GM23338 (cell line): ENCODE measurements at regions not wholly inside any gene's neighbourhood (a gene's known extent, or its start where the extent isn't known, plus 50 kb on each side); places are given as distances from the start of the nearest gene placed in this dataset.
"Not testable (repeated sequence)": the region's sequence is repeated elsewhere in the genome, so short reads cannot be mapped to it uniquely, and the experiment has no call there.

Experiments
- ATAC-seq: fragments of 200-7000 bp; cut with Tn5 transposase; 3 replicates; pipeline ENCODE4 v1.9.1; 2020
- DNase-seq: peaks from one replicate; pipeline ENCODE4 v3.0.0-alpha.2; 2015; ENCODE audit warnings: low spot score
- H2AFZ ChIP-seq: fragments of 200-600 bp; sonication (generic); 2 replicates; pipeline ENCODE4 v1.8.0; 2016; ENCODE audit warnings: antibody characterized with exemption, mild to moderate bottlenecking, moderate library complexity
- H3F3A ChIP-seq: fragments of 200-600 bp; sonication (generic); replicated peaks from 2 replicates; pipeline ENCODE4 v1.8.0; 2017; ENCODE audit warnings: antibody characterized with exemption, mixed run types, low read depth
- H3K27ac ChIP-seq: fragments of 200-600 bp; sonication (generic); 2 replicates; pipeline ENCODE4 v1.6.1; 2016; ENCODE audit warnings: low read depth
- H3K27me3 ChIP-seq: fragments of 200-600 bp; sonication (generic); 2 replicates; pipeline ENCODE4 v1.8.0; 2016; ENCODE audit warnings: mild to moderate bottlenecking, mixed run types, moderate library complexity; ENCODE audit not compliant: insufficient read depth
- H3K36me3 ChIP-seq: fragments of 200-600 bp; sonication (generic); 2 replicates; pipeline ENCODE4 v1.8.0; 2016; ENCODE audit warnings: mild to moderate bottlenecking; ENCODE audit not compliant: insufficient read depth
- H3K4me1 ChIP-seq: fragments of 200-600 bp; sonication (generic); 2 replicates; pipeline ENCODE4 v1.8.0; 2016; ENCODE audit warnings: mild to moderate bottlenecking, moderate library complexity; ENCODE audit not compliant: insufficient read depth
- H3K4me2 ChIP-seq: fragments of 200-600 bp; sonication (generic); 2 replicates; pipeline ENCODE4 v1.7.1; 2017; ENCODE audit warnings: mixed run types
- H3K4me3 ChIP-seq: fragments of 200-600 bp; sonication (generic); 2 replicates; pipeline ENCODE4 v1.6.1; 2016; ENCODE audit warnings: mixed run types
- H3K79me2 ChIP-seq: fragments of 200-600 bp; sonication (generic); replicated peaks from 2 replicates; pipeline ENCODE4 v1.8.0; 2017; ENCODE audit warnings: mild to moderate bottlenecking; ENCODE audit not compliant: insufficient read depth
- H3K9me2 ChIP-seq: fragments of 200-600 bp; sonication (generic); 2 replicates; pipeline ENCODE4 v1.8.0; 2017; ENCODE audit not compliant: insufficient read depth
- H4K20me1 ChIP-seq: fragments of 200-600 bp; sonication (generic); replicated peaks from 2 replicates; pipeline ENCODE4 v1.8.0; 2017; ENCODE audit warnings: mild to moderate bottlenecking; ENCODE audit not compliant: insufficient read depth
- H3K27ac Mint-ChIP-seq: 2 replicates; pipeline ENCODE4 v1.8.0; 2020; ENCODE audit warnings: inconsistent platforms, mild to moderate bottlenecking, moderate library complexity, mixed read lengths
- H3K27me3 Mint-ChIP-seq: 3 replicates; pipeline ENCODE4 v1.8.0; 2022; ENCODE audit warnings: low read depth, mild to moderate bottlenecking, moderate library complexity, mixed read lengths, inconsistent platforms; ENCODE audit not compliant: insufficient read depth, poor library complexity
- H3K36me3 Mint-ChIP-seq: 3 replicates; pipeline ENCODE4 v1.8.0; 2021; ENCODE audit warnings: low read depth, mild to moderate bottlenecking, inconsistent platforms, moderate library complexity, mixed read lengths
- H3K4me1 Mint-ChIP-seq: 3 replicates; pipeline ENCODE4 v1.8.0; 2020; ENCODE audit warnings: mild to moderate bottlenecking, inconsistent platforms, mixed read lengths
- H3K4me3 Mint-ChIP-seq: 3 replicates; pipeline ENCODE4 v1.8.0; 2021; ENCODE audit warnings: moderate library complexity, mild to moderate bottlenecking, inconsistent platforms, mixed read lengths
- H3K9me3 Mint-ChIP-seq: 3 replicates; pipeline ENCODE4 v1.8.0; 2020; ENCODE audit warnings: moderate library complexity, mild to moderate bottlenecking, inconsistent platforms, mixed read lengths
- EZH2 ChIP-seq: fragments of 200-600 bp; sonication (generic); IDR thresholded peaks from one replicate; pipeline ENCODE4 v1.8.0; 2017; ENCODE audit warnings: antibody characterized with exemption, mild to moderate bottlenecking, low read depth; ENCODE audit not compliant: unreplicated experiment
- JUNB ChIP-seq: IDR thresholded peaks from one replicate; pipeline ENCODE4 v1.6.1; 2016; ENCODE audit warnings: antibody characterized with exemption; ENCODE audit not compliant: unreplicated experiment
- NANOG ChIP-seq: IDR thresholded peaks from 2 replicates; pipeline ENCODE4 v1.6.1; 2016; ENCODE audit warnings: antibody characterized with exemption, borderline replicate concordance
- POLR2AphosphoS5 ChIP-seq: IDR thresholded peaks from 2 replicates; pipeline ENCODE4 v1.6.1; 2016; ENCODE audit warnings: antibody characterized with exemption, low read depth
- ZNF331 ChIP-seq: fragments of 250-450 bp; sonication (Bioruptor Pico); IDR thresholded peaks from 2 replicates; pipeline ENCODE4 v1.5.0; 2020; ENCODE audit warnings: low read depth, mild to moderate bottlenecking, moderate library complexity
- TF ChIP-seq, protein P1 (sequence below): IDR thresholded peaks from 2 replicates; pipeline ENCODE4 v1.6.1; 2016; ENCODE audit warnings: antibody characterized with exemption
- TF ChIP-seq, protein P2 (sequence below): IDR thresholded peaks from one replicate; pipeline ENCODE4 v1.6.1; 2018; ENCODE audit warnings: antibody characterized with exemption; ENCODE audit not compliant: unreplicated experiment
- TF ChIP-seq, protein P3 (sequence below), 2 experiments: fragments of 200-600 bp in 1 of 2; sonication (generic) in 1 of 2; conservative IDR thresholded peaks; 2 replicates each; pipeline versions ENCODE4 v1.5.1 to v1.6.1; 2016 to 2017; ENCODE audit warnings: antibody characterized with exemption in 2 of 2, low read depth in 2 of 2, mild to moderate bottlenecking in 2 of 2, moderate library complexity in 1 of 2

DNA sequence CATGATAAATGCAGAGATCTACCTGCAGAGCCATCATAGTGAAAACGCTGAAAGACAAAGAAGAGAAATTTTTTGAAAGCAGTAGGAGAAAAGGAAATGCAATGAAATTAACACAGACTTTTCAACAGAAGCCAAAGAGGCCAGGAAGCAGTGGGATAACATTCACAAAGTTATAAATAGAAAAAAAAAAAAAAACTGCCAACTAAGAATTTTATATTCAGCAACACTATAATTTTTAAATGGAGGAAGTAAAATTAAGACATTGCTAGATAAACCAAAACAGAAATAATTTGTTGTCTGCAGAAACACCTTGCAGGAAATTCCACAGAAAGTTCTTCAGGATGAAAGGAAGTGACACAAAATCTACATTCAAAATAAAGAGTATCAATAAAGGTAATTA is 591.5 kb upstream of the ID4 start:
- Histone ChIP-seq H3K4me2 (no peak overlapping the region), H3K4me1 (no peaks in the 10 kb centered on the region), H3K79me2 (no peaks in the 10 kb centered on the region), H3K36me3 (0 out of 2 replicates have a peak, but pooled peaks cover 8% of the 10 kb centered on the region), H3K4me3 (no peak overlapping the region), H3K27me3 (no peaks in the 10 kb centered on the region), H3K27ac (no peak overlapping the region), H2AFZ (no peak overlapping the region), H3F3A (no peaks in the 10 kb centered on the region), H4K20me1 (no peaks in the 10 kb centered on the region), H3K9me2 (no peaks in the 10 kb centered on the region)
- Mint-ChIP-seq H3K36me3 (peaks cover 25% of the 10 kb centered on the region), H3K9me3 (peaks cover 37% of the 10 kb centered on the region), H3K4me3 (no peak overlapping the region), H3K4me1 (no peaks in the 10 kb centered on the region), H3K27ac (no peak overlapping the region), H3K27me3 (peaks cover 2% of the 10 kb centered on the region)
- DNase-seq (no peak), ATAC-seq (no peak)
- TF ChIP-seq, protein P1, sequence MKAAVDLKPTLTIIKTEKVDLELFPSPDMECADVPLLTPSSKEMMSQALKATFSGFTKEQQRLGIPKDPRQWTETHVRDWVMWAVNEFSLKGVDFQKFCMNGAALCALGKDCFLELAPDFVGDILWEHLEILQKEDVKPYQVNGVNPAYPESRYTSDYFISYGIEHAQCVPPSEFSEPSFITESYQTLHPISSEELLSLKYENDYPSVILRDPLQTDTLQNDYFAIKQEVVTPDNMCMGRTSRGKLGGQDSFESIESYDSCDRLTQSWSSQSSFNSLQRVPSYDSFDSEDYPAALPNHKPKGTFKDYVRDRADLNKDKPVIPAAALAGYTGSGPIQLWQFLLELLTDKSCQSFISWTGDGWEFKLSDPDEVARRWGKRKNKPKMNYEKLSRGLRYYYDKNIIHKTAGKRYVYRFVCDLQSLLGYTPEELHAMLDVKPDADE, result no peak
- TF ChIP-seq JUNB, result no peak

DNA sequence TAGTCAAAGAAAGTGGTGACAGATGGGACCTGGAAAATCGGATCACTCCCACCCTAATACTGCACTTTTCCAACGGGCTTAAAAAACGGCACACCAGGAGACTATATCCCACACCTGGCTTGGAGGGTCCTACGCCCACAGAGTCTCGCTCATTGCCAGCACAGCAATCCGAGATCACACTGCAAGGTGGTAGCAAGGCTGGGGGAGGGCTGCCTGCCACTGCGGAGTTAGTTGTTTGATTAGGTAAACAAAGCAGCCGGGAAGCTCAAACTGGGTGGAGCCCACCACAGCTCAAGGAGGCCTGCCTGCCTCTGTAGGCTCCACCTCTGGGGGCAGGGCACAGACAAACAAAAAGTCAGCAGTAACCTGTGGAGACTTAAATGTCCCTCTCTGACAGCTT is 590.0 kb upstream of the ID4 start:
- not testable (repeated sequence) for H2AFZ ChIP-seq, H3K4me3 ChIP-seq, H3K4me2 ChIP-seq, DNase-seq, H3K79me2 ChIP-seq, H3K9me2 ChIP-seq, H3K27me3 Mint-ChIP-seq, H3K27ac ChIP-seq, ATAC-seq, H3K4me1 ChIP-seq, H3K27ac Mint-ChIP-seq, H3K4me1 Mint-ChIP-seq, H3F3A ChIP-seq, H4K20me1 ChIP-seq, H3K36me3 ChIP-seq, H3K27me3 ChIP-seq, H3K4me3 Mint-ChIP-seq
- H3K9me3 Mint-ChIP-seq, result peaks cover 40% of the 10 kb centered on the region
- H3K36me3 Mint-ChIP-seq, result peaks cover 25% of the 10 kb centered on the region

DNA sequence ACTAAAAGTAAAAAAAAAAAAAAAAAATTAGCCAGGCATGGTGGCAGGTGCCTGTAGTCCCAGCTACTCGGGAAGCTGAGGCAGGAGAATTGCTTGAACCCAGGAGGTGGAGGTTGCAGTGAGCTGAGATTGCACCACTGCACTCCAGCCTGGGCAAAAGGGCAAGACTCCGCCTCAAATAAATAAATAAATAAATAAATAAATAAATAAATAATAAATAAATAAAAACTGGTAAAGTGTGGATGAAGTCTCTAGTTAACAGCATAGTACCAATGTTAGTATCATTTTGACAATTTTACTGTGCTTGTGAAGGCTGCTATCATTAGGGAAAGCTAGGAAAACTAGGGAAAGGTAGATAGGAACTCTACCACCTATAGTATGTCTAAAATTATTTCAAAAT is 581.0 kb upstream of the ID4 start:
- not testable (repeated sequence) for H3K4me1 Mint-ChIP-seq, H3K4me3 ChIP-seq, H3K27ac ChIP-seq, H3K9me3 Mint-ChIP-seq, H3K27ac Mint-ChIP-seq, H3K4me2 ChIP-seq, H3K9me2 ChIP-seq, H3K27me3 ChIP-seq, H3F3A ChIP-seq, H3K4me1 ChIP-seq, H3K4me3 Mint-ChIP-seq, H3K36me3 Mint-ChIP-seq, H3K79me2 ChIP-seq, H4K20me1 ChIP-seq, ATAC-seq, H3K36me3 ChIP-seq, DNase-seq, H2AFZ ChIP-seq, H3K27me3 Mint-ChIP-seq

DNA sequence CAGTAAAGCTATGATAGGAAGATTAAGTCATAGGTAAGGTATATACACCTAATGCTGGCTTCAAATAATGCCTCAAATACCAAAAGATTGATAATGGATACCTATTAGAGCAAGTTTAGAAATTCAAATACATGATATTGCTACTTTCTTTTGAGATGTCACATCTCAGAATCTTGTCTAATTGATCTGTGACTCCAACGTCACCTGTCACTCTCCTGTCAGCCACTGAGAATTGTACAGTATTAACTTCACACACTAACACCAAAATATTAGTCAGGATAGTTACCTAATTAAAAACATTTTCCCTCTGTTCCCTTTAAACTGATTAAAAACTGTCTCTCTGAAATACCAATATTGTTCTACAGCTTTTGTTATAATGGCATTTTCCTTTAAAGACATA is 575.5 kb upstream of the ID4 start:
- no peak overlapping the region for H3K4me2 ChIP-seq
- no peaks in the 10 kb centered on the region for H3K9me3 Mint-ChIP-seq
- no peaks in the 10 kb centered on the region for H3K9me2 ChIP-seq
- DNase-seq (no peak), ATAC-seq (no peak)
- H3K27ac ChIP-seq, result no peak overlapping the region
- no peak overlapping the region for H2AFZ ChIP-seq
- no peaks in the 10 kb centered on the region for H3K36me3 Mint-ChIP-seq
- H3F3A ChIP-seq, result no peaks in the 10 kb centered on the region
- H3K4me3 ChIP-seq, result no peak overlapping the region
- H3K4me1 Mint-ChIP-seq, result no peaks in the 10 kb centered on the region
- no peaks in the 10 kb centered on the region for H3K79me2 ChIP-seq
- no peaks in the 10 kb centered on the region for H3K4me1 ChIP-seq
- H3K27me3 ChIP-seq, result no peaks in the 10 kb centered on the region
- H3K36me3 ChIP-seq, result no peaks in the 10 kb centered on the region
- no peak overlapping the region for H3K27ac Mint-ChIP-seq
- TF ChIP-seq POLR2AphosphoS5 (no peak), ZNF331 (CRISPR knock-in tag) (no peak), JUNB (no peak), NANOG (no peak), EZH2 (no peak)
- TF ChIP-seq, protein P2, sequence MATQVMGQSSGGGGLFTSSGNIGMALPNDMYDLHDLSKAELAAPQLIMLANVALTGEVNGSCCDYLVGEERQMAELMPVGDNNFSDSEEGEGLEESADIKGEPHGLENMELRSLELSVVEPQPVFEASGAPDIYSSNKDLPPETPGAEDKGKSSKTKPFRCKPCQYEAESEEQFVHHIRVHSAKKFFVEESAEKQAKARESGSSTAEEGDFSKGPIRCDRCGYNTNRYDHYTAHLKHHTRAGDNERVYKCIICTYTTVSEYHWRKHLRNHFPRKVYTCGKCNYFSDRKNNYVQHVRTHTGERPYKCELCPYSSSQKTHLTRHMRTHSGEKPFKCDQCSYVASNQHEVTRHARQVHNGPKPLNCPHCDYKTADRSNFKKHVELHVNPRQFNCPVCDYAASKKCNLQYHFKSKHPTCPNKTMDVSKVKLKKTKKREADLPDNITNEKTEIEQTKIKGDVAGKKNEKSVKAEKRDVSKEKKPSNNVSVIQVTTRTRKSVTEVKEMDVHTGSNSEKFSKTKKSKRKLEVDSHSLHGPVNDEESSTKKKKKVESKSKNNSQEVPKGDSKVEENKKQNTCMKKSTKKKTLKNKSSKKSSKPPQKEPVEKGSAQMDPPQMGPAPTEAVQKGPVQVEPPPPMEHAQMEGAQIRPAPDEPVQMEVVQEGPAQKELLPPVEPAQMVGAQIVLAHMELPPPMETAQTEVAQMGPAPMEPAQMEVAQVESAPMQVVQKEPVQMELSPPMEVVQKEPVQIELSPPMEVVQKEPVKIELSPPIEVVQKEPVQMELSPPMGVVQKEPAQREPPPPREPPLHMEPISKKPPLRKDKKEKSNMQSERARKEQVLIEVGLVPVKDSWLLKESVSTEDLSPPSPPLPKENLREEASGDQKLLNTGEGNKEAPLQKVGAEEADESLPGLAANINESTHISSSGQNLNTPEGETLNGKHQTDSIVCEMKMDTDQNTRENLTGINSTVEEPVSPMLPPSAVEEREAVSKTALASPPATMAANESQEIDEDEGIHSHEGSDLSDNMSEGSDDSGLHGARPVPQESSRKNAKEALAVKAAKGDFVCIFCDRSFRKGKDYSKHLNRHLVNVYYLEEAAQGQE, result no peak
- TF ChIP-seq, protein P3, sequence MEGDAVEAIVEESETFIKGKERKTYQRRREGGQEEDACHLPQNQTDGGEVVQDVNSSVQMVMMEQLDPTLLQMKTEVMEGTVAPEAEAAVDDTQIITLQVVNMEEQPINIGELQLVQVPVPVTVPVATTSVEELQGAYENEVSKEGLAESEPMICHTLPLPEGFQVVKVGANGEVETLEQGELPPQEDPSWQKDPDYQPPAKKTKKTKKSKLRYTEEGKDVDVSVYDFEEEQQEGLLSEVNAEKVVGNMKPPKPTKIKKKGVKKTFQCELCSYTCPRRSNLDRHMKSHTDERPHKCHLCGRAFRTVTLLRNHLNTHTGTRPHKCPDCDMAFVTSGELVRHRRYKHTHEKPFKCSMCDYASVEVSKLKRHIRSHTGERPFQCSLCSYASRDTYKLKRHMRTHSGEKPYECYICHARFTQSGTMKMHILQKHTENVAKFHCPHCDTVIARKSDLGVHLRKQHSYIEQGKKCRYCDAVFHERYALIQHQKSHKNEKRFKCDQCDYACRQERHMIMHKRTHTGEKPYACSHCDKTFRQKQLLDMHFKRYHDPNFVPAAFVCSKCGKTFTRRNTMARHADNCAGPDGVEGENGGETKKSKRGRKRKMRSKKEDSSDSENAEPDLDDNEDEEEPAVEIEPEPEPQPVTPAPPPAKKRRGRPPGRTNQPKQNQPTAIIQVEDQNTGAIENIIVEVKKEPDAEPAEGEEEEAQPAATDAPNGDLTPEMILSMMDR (conservative IDR thresholded peaks at IDR 0.05; ENCODE audit: low read depth in 2 of 2), result no peak
- H3K27me3 Mint-ChIP-seq, result no peaks in the 10 kb centered on the region
- H3K4me3 Mint-ChIP-seq, result no peak overlapping the region
- no peaks in the 10 kb centered on the region for H4K20me1 ChIP-seq
